ENCODE measurements at regions not wholly inside any gene's neighbourhood (a gene's known extent, or its start where the extent isn't known, plus 50 kb on each side); places are given as distances from the start of the nearest gene placed in this dataset.
"Not testable (repeated sequence)": the region's sequence is repeated elsewhere in the genome, so short reads cannot be mapped to it uniquely, and the experiment has no call there.

DNA sequence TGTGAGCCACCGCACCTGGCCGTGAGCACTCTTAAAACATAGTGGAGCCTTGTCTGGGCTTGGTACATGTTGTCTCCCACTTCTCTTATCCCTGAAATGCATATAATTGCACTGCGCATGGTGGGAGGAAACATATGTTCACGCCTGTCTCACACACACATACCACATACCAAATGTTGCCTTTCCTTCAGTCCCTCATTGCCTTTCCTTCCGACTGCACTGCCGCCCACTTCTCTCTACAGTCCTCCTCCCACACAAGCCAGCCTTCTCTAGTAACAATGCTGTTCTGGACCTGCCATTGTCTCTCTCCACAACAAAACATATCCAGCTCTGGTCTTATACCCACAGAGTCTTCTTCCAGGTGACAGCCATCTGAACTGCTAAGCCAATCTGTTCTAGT is 88.3 kb upstream of the PTHLH start:
- no peak for DNase-seq (ENCODE audit: low read depth)

DNA sequence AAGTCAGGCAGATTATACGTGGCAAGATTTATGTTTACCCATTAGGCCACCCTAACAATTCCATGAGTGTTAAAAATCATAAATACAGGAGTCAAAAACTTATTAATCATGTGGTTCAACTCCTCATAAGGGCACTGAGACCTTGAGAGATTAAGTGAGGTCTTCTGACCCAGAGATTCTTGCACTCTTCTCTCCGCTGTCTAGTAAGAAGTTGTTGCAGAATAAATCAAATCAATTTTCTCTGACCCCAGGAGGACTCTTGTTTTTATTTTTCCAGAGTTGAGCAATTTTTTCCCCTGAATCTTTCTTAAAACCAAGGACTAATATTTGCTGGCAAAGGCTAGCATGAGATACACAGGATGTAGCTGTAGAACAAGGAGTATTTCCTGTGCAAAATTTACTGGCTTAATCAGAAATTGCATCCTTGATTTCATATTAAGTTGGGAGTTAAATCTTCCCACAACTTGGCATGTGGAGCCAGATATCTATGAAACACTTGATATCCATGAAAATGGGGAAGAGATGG is 90.9 kb upstream of the PTHLH start:
- DNase-seq (ENCODE audit: low read depth), result no peak

DNA sequence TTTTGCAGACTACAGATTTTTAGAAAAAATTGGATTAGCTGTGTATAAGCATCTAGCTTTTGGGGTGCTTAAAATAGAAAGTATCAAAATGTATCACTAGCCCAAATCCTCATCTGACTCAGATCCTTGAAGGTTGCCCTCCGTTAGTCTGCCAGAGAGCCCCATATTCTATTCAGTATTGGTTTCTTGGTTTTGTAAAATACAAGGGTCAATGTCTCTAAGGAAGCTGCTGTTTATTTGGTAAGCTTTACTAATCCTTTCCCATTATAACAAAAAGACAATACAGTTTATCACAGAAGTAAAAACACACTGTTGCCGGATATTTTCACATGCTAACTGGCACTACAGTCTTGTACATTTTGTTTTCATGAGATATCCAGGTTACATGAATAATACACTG is 92.8 kb upstream of the PTHLH start:
- DNase-seq (ENCODE audit: low read depth), result no peak

DNA sequence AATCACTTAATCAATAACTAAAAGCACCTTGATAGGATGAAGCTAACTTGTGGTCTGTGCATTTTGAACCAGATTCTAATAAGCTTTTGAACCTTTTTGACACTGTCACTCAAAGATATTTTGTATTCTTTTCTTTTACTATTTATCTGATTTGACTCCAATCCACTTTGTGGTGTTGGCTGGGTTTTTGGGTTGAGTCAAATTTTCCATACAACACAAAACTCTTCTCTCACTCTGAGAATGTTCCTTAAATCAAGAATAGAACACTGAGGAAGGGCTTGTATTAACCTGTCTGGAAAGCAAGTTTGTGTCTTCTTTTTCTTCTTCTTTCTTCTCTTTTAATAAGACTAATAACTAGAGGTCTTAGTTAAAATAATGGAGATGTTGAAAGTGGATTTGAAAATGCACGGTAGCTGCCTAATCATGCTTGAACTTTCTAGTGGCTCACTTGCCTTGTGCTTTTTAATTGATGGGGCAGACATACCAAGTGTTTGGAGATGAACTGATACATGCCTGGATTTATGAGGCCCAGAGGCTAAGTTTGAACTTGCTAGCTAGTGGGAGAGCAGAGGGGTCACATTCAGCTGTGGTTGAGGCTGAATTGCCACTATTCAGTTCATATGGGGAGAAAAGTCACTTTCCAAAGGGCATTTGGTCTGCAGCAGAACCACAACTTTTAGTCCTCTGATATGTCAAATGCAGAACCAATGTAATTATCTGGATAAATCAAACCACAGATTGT is 93.5 kb upstream of the PTHLH start:
- DNase-seq (ENCODE audit: low read depth), result peak; percentile 7

DNA sequence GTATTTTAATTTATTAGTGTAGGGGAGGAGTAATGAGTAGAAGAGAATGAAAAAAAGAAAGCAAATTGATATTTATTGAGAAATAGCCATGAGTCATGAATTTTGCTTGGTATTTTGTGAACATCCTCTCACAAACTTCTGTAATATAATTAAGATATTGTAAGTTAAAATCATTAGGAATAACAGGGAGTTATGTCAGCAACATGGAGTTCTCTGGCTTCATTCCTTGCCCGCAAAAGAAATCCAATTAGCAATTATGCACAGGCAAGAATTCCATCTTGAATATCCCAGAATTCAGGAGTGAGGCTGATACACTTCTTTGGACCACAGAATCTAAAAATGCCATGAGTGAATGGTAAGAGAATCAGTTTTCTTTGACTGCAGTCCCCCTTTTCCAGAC is 94.3 kb upstream of the PTHLH start:
- no peak for DNase-seq (ENCODE audit: low read depth)

DNA sequence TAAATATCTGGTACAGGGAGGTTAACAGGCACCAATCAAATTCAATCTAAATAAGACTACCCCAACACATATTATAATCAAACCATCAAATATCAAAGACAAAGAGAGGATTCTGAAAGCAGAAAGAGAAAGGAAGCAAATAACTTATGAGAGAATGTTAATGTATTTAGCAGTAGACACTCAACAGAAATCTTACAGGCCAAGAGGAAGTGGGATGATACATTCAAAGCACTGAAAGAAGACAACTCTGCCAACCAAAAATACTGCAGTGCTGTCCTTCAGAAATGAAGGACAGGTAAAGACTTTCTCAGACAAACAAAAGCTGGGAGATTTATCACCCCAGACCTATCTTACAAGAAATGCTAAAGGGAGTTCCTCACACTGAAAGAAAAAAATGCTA is 95.9 kb upstream of the PTHLH start:
- DNase-seq (ENCODE audit: low read depth), result no peak

DNA sequence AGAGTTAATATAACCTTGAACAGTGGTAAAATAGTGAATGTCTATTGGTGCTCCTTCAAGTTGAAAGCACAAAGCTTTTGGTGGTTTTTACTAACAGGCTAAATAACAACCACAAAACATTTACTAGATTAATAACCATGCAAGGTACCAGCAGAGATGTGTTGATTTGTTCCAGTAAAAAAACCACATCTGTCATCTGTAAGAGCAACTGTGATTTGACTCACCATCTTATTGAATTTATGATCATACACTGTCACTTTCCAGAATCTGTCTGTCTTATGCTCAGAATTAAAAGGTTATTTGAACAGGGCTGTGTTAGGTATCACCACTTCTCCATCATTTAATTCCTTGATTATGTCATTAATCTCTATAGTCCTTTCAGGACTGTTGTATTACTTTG is 107.0 kb upstream of the PTHLH start:
- DNase-seq (ENCODE audit: low read depth), result no peak

- DNase-seq (ENCODE audit: low read depth), result no peak
These were observed 108.2 kb upstream of the CCDC91 start for GRCh38 chr12:28082096-28082495.

DNA sequence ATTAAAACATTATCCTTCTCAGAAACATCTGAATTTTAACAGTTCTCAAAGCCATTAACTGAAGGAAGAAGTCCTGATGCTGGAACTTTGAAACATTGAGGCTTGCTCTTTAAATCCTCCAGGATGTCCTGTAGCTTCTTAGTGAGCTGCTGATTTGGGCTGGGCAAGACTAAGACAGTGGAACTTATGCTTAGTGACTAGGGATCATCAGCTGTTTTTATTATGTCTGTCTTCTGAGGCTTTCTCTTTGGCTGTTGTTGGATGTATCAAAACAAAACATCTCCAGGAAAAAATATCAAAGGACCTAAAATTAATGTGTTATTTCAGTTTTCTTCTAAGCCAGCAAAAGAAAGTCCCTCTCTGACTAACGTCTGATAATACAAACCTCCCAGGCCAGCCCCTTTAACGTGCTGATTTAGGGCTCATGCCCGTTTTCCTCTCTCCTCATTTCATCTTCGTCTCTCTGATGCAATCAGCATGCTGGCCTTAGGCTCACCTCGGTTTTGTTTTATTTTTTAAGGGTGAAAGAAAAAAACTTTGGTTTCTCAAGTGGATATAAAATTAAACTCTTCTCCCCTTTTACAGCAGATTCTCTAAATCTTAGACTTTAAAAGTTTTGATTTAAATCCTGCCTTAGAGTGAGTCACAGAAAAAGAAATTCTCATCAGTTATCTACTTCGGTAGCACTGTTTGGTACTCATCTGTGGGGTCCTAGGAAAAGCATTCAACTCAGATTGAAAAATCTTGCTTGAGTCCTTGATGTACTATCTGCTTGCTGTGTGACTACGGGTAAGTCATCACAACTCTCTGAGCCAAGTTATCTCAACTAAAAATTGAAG is 106.2 kb upstream of the CCDC91 start:
- peak; percentile 5 for DNase-seq (ENCODE audit: low read depth)

DNA sequence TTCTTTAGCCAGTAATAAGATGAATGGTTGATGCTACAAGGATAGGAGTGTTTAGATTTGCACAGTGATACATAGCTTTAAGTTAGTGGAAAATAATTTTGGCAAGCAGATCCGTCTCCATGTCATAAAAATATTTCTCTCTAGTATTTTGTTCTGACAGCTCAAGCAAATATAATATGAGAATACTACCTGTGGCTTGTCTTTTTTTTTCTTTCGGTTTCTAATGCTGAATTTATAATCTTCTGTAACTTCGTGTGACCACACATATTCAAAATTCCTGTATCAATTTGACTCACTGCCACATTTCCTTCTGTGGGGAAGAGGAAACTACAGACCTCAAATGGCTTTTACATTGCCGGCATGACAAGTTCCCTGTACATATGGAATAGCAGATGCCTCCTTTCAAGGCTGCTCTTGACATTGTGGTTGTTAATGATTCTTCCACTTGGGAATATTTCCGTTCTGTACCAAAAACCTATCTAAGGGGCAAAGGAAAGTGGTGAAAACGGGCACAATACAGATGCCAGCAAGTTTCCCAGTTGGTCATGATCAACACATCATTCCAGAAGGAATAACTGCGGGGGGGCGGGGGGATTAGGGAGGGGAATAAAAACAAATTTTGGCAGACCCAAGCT is 103.6 kb upstream of the CCDC91 start:
- DNase-seq (ENCODE audit: low read depth), result peak; percentile 40

- DNase-seq (ENCODE audit: low read depth), result no peak
These were observed 101.5 kb upstream of the CCDC91 start for GRCh38 chr12:28088566-28089272.

DNA sequence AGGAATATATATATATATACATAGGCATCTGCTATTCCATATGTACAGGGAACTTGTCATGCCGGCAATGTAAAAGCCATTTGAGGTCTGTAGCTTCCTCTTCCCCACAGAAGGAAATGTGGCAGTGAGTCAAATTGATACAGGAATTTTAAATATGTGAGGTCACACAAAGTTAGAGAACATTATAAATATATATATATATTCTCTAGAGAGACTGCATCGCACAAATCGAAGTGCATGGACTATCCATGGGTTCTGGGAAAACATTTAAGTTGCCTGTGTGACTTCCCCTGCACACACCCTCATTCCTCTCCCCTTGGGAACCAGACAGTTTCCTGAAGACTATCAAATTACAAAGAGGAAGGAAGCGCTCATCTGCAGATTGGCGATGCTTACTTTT is 100.9 kb upstream of the CCDC91 start:
- DNase-seq (ENCODE audit: low read depth), result peak; percentile 47

DNA sequence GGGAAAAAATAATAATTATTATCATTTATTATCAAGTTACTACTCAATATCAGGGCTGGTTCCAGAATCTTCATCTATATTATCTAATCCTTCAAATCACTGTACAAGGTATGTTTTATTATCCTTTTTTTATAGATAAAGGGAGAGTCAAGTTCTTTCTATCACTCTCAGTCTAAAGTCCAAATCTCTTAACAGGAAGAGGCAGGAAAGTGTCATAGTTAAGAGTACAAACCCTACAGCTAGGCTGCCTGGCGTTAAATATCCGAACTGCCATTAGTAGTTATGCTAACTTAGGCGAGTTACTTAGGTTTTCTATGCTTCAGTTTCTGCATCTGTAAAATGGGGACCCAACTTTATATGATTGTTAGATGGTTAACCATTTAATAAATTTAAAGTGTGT is 99.4 kb upstream of the CCDC91 start:
- DNase-seq (ENCODE audit: low read depth), result no peak

GRCh38 chr12:28092396-28092795 is 97.9 kb upstream of the CCDC91 start:
- DNase-seq (ENCODE audit: low read depth), result no peak

GRCh38 chr12:28096649-28097048 is 93.6 kb upstream of the CCDC91 start:
- DNase-seq (ENCODE audit: low read depth), result no peak

- DNase-seq (ENCODE audit: low read depth), result no peak
These were observed 93.0 kb upstream of the CCDC91 start for GRCh38 chr12:28097221-28097620.

DNA sequence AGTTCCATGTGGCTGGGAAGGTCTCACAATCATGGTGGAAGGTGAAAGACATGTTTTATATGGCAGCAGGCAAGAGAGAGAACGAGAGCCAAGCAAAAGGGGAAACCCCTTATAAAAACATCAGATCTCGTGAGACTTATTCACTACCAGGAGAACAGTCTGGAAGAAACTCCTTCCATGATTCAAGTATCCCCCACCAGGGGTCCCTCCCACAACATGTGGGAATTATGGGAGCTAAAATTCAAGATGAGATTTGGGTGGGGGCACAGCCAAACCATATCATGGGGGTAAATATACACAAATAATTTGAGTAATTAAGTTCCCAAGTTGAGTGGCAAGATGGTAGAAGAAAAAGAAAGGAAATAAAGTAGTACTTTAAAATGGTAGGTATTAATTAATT is 91.0 kb upstream of the CCDC91 start:
- DNase-seq (ENCODE audit: low read depth), result not testable (repeated sequence)

DNA sequence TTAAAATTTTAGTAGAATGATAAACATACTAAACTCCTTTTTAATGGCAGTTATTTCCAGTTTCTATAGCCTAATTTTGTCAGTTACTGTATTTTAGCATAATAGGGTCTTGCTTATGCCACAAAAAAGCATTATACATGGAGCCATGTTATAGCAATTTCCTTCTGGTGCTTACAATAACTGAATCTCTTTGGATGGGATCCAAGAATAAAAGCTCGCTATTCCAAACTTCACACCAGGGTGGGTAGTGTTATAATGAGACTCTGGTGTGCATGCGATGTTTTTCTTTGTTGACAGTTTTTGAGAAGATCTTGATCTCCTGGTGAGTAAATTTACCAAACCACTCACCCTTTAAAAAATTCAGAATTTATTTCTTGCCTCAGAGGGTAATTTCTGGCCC is 90.4 kb upstream of the CCDC91 start:
- no peak for DNase-seq (ENCODE audit: low read depth)

- DNase-seq (ENCODE audit: low read depth), result no peak
These were observed 89.5 kb upstream of the CCDC91 start for GRCh38 chr12:28100717-28101116.

DNA sequence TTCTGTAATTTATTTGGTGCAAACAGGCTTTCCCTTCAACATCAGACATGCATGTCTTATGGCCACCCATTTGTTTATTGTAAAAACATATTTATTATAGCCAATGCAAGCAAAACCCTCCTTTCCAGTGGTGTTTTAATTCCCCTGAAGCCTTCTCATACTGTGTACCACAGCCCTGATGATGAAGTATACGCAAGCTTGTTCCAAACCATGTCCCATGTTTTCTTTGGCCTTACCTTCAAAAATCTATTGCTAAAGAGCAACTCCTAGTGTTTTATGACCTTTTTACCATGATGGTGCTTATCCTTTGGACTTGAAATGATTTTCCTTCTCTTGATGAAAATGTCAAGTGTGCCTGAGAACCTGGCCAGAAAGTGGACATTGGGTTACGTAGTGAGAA is 85.9 kb upstream of the CCDC91 start:
- DNase-seq (ENCODE audit: low read depth), result no peak

GRCh38 chr12:28104903-28105864 is 85.1 kb upstream of the CCDC91 start:
- no peak for DNase-seq (ENCODE audit: low read depth)
